Middle frontal gyrus (tissue), 1 donor: ENCODE measurements at regions not wholly inside any gene's neighbourhood (a gene's known extent, or its start where the extent isn't known, plus 50 kb on each side); places are given as distances from the start of the nearest gene placed in this dataset.
"Not testable (repeated sequence)": the region's sequence is repeated elsewhere in the genome, so short reads cannot be mapped to it uniquely, and the experiment has no call there.

Experiments
- DNase-seq: peaks from one replicate; pipeline ENCODE4 v3.0.0-alpha.2; 2015; ENCODE audit warnings: low spot score; ENCODE audit errors: extremely low spot score

DNA sequence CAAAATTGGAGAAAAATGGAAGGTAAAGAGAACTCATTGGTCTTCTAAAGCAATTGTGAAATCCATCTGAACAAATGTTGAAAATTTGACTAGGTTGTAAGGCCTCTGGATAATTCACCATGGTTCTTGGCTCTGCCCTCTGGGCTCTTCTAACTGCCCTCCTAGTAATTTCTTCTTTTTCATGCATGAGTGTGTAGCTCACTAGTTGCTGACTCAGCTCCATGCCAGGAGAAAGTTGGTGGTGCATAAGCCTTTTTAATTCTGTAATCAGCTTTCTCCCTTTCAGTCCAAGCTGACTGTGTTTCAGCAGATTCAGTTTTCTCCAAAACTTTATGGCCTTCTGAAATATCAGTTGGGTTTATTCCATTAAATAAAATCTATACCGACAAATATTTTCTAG is 877.8 kb upstream of the ATXN7L3B start:
- DNase-seq: no peak

DNA sequence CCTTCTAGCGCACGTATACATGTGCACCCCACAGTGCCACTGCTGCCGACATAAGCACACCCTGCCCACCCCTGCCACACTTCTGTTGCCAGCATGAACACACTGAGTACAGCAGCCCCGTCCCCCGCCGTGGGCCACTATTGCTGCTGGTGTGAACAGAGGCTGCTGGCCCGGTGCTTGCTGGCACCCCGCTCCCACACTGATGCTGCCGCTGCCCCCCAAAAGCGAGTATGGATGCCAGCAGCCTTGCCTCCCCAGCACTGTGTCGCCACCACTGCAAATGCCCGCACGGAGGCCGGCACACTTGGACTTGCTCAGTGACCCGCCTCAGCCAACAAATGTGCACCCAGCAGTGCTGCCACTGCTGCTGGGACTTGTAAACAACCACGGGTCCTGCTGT is 872.4 kb upstream of the ATXN7L3B start:
- DNase-seq: no peak

DNA sequence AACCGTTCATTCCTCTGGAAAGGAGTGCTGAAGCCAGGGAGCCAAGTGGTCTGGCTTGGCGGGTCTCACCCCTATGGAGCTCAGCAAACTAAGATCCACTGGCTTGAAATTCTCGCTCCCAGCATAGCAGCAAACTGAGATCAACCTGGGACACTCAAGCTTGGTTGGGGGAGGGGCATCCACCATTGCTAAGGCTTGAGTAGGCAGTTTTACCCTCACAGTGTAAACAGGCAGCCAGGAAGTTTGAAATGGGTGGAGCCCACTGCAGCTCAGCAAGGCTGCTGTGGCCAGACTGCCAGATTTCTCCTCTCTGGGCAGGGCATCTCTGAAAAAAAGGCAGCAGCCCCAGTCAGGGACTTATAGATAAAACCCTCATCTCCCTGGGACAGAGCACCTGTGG is 866.1 kb upstream of the ATXN7L3B start:
- not testable (repeated sequence) for DNase-seq

DNA sequence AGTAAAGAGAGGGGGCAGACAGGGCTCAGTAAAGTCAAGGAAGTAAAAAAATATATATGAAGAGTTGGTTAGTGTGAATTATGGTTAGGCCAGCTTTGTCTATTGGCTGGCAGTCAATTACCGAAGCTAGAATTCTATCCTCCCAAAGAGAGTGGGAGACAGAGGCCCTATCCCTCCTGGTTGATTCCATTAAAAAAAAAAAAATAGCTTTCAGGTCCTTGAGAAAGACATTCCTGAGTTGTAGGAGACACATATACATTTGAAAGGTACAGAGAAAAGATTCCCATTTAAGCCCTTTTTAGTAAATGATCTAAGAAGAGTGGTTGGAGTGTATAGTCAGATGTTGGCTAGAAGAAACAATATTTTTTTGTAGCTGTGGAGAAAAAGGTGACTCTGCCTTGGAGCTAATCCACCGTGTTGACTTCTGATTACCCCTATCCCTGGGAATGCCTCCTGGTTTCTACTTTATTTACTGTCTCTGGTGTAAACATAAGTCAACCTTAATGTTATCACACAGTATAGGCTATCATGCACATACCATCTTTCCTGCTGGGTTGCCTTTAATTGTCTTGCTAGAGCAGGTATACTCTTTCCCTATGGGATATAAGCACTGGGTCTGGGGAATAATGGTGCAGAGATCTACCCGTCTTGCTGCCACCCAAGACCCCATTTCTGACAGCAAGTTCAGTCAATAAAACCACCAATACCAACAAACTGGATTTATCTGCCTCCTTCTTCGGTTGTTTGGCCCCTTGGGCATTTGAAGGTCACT is 859.9 kb upstream of the ATXN7L3B start:
- no peak for DNase-seq

DNA sequence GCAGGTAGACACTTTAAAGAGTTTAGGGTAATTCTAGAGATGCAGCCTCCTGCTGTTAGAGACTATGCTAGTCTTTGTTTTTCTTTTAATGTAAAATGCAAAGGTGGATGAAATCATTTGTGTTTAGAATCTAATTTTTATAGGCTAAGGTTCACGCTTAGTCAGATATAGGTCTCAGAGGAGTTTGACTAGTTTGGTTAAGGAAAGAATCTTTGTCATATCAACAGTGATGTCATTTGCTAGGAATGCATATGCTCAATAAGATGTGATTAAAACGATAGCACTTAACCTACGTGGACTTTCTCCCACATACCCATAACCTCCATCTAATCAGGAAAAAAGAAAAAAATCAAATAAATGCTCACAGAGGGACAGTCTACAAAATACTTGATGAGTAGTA is 859.3 kb upstream of the ATXN7L3B start:
- no peak for DNase-seq

DNA sequence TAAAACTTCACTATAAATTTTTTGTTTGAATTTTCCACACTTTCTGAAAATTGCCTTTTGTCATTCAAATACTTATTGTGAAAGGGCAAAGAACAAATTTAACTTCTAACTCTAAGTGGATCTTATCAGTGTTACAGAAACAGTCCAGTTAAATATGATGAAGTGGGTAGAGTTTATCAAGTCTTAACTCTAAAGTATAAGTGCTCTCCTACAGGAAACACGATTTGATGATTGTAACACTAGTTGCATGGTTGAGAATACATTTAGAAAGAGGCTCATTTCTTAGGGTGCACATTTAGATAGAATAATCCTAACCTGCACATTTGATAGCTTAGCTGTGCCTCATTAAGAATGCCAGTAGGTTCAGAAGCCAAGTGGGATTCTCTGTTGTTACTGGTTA is 838.3 kb upstream of the ATXN7L3B start:
- no peak for DNase-seq

DNA sequence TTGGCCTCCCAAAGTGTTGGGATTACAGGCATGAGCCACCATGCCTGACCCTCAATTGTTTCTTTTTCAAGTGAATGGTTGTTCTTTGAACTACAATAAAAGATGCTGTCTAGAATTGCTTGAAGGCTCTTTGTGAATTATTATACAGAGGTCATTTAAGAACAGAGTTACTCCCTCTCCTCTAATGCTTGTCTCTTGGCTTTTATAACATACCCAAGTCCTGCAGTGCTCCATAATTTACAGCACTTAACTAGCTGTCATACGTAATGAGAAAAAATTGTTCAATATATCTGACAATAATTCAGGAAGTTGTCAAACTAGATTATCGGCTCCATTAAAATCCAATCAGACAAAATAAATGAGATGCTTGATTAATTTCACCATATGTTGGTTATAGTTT is 823.0 kb upstream of the ATXN7L3B start:
- no peak for DNase-seq

DNA sequence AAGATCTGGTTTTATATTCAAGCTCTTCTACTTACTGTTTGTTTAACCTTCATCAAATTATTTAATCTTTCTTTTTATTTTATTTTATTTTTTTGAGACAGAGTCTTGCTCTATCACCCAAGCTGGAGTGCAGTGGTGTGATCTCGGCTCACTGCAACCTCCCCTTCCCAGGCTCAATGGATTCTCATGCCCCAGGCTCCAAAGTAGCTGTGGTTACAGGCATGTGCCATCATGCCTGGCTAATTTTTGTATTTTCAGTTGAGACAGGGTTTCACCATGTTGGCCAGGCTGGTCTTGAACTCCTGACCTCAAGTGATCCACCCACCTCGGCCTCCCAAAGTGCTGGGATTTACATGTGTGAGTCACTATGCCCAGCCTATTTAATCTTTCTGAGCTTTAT is 821.5 kb upstream of the ATXN7L3B start:
- not testable (repeated sequence) for DNase-seq

DNA sequence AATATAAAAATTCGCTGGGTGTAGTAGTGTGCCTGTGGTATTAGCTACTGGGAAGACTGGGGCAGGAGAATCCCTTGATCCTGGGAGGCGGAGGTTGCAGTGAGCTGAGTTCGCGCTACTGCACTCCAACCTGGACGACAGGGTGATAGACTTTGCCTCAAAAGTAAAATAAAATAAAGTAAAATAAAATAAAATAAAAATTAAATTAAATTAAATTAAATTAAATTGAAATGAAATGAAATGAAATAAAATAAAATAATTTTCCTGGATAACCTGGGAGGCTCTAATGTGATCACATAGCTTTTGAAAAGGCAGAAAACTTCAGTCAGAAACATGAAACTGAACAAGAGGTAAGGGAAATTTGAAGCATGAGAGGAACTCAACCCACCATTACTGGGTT is 818.4 kb upstream of the ATXN7L3B start:
- no peak for DNase-seq

DNA sequence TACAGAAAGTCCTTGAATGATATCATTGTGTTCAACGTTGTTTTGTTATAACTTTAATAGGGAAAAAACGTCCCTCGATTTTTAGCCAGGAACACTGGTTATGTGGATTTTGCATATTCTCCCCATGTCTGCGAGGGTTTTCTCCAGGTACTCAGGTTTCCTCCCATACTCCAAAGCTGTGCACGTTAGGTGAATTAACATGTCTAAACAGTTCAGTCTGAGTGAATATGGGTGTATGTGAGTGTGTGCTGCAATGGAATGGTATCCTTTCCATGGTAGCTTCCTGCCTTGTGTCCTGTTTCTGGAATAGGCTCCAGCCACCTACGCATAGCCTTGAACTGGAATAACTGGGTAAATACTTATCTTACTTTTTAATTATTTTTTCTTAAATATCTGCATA is 810.8 kb upstream of the ATXN7L3B start:
- DNase-seq: no peak

DNA sequence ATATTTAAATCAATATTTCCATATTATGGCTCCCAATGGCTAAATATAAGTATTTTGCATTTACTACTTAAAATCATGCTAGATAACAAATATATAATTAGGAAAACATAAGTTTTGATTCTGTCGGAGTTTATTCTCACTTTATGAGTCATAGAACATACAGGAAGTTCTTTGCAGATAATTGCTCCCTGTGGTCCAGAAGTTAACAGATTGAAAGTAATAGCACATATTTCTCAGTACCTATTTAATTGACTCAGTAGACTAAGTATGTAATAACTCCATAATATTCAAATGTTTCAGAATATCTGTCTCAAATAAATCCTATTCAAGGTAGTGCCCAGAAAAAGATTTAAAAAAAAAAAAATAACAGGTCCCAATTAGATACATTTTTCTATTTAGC is 806.0 kb upstream of the ATXN7L3B start:
- DNase-seq: no peak

DNA sequence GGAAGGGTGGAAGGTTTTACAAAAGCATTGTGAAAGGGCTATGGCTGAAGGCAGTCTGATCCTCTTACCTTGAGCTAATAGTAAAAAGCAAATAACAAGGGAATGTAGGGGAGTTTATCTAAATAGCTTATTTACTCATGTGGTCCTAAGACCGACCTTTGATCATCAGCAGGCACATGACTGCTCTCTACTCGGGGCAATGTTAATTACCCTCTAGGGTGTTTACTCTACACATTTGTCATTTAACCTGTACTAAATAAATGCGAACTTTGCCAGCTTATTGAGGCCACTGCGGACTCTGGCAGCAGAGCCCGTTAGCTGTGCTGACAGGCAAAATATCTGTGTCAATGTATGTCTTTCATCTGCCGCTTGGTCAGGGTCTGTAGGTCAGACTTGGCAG is 768.3 kb upstream of the ATXN7L3B start:
- no peak for DNase-seq

DNA sequence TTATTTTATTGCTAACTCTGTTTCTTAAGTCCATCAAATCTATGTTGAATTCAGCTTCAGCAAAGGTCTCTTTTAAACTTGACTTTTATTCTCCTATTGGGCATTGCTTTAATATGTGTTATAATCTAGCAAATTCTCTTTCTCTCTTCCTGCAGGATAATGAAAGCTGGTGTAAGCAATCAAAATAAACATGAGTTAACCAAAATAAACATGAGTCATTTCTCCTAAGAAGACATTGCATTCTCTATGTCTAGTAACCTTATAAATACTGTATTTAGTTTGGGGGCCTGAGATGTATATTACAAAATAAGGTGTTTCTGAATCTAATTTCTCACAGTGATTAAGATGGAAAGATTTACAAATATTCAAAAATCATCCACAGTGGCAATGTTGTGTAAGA is 739.1 kb upstream of the ATXN7L3B start:
- no peak for DNase-seq

DNA sequence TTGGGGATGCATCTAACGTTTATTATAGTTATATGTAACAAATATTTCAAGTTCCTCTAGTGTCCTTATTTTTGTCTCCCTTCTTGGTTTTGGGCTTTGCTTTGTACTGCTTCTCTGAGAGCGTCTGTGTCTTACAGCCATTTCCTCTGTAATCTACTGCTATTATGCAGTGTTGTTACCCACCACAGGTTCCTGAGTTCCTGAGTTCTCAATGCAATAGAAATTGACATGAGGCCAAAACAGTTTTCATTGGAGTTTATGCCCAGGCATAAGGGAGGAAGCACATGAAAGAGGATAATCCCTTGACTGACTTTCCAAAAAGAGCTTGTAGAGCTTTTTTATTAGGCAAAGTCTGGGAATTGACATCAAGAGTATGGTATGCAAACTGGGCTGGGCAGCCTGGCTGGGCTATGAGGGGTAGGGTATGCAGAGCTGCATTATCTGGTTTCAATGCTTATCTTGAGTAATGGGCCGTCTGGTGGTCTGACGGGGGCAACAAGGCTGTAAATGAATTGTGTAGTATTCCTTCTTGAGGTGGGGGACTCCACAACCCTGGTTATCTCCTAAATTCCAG is 722.5 kb upstream of the ATXN7L3B start:
- DNase-seq: no peak

DNA sequence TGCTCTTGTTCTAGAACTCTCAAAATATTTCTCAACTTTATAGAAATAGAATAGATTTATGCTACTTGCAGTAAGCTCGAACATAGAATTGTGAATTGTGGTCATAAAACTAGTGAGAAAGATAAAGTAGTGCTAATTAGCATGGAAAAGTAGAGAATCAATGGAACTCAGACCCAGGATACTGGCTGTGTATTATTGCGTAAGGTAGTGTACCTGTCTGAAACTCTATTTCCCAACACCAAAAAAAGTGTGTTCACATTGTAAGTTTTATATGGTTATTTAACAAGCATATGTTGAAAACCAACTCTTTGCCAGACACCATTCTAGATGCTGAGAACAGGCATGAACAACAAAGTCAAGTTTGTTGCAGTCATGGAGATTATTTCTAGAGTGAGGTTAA is 720.5 kb upstream of the ATXN7L3B start:
- no peak for DNase-seq

DNA sequence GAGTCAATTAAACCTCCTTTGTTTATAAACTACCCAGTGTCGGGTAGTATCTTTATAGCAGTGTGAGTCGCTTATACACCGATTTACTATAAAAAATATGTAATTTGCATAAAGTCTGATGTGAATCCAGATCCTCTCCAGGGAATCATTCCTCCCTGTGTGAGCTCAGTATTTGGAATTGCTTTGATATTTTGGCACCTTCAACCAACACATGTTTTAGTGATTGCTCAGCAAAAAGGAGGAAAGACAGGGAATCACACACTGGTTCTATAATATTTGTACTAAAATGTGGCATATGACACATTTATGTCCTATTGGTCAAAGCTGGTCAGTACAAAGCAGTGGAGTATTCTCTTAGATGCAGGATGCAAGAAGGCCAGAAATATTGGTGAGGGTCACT is 703.9 kb upstream of the ATXN7L3B start:
- no peak for DNase-seq

DNA sequence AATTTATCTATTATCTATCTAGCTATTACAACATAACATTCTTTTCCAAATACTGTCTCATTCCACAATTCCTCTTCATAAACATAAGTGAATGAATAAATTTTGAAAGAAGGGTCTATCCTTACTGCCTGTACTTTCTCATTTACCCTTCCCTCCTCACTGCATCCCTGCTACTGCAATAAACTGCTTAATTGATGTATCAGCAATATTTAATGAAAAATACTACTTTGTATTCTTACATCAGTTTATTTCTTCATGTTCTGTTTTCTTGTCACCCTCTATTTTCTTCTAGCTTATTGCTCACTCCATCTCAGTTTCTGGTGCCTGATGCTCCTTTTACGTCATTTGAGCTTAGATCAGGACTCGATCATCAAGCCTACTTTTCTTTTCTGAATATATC is 695.7 kb upstream of the ATXN7L3B start:
- no peak for DNase-seq

DNA sequence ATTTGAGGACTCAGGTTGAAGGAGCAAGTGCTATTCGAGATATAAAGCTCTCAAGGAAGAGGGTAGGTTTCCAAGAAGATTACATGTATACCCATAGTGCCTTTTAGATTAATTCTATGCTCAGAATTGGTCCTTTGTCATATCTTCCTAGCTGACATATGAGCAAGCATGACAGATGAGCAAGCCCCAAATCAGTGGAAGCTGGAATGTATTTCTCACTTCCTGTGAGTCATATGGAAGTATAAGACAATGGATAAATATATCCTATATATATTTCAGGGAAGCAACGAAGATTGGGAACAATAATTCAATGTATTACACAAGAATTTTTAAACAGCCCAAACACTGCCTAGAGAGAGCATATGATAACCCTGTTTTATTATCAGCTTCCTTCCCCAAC is 674.1 kb upstream of the ATXN7L3B start:
- DNase-seq: no peak

DNA sequence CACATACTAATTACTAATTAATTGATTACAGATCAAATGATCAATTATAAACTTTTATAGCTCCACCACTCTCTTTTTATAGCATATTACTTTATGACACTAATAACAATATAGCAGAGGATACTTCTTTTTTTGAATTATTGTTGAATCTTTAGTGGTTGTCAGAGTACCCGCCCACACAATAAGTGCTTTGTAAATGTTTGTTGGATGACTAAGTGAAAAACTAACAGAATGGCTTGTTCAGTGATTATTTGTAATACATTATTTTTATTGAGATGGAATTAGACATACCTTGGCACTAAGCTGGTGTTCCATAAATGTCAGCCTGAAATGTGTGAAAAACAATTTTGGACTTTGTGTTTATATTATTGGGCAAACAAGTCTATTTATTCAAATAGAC is 670.5 kb upstream of the ATXN7L3B start:
- no peak for DNase-seq

DNA sequence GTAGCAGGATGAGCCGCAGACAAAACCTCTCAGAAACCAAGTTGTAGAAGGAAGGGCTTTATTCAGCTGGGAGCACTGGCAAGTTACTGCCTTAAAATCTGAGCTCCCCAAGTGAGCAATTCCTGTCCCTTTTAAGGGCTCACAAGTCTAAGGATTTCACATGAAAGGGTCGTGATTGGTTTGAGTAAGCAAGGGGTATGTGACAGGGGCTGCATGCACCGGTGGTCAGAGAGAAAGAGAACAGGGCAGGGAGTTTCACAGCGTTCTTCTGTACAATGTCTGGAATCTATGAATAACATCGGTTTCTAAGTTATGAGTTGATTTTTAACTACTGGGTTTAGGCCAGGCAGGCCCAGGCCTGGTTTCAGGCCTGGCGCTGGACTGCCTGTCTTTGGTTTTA is 660.3 kb upstream of the ATXN7L3B start:
- not testable (repeated sequence) for DNase-seq

DNA sequence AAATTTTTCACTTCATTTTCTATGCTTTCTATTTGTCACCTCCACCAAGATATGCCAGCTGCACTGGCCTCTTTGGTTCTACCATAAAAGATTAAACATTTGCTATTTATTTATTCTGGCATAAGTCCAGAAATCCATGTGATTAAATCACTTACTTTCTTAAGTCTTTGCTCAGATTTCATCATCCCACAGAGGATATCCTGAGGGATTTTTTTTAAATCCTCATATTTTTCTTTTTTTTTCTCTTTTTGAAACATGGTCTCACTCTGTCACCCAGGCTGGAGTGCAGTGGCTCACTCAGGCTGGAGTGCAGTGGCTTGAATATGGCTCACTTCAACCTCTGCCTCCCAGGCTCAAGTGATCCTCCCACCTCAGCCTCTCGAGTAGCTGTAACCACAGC is 645.4 kb upstream of the ATXN7L3B start:
- no peak for DNase-seq

DNA sequence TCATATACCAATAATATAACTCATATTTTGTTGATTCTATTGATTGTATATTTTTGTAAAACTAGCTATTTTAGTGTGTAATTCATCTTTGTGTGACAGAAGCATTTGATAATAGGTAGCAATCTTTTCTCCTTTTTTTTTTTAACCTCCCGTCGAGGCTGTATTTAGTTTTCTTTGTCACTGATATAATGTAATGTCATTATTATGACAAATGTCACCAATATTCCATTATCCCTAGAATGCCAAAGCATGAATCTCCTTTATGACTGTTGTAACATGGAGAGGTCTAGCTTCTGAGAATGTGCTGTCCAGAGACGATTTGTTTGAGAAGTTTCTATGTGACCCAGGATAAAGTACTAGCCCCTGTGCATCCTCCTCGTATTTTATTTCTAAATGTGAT is 639.0 kb upstream of the ATXN7L3B start:
- DNase-seq: no peak

DNA sequence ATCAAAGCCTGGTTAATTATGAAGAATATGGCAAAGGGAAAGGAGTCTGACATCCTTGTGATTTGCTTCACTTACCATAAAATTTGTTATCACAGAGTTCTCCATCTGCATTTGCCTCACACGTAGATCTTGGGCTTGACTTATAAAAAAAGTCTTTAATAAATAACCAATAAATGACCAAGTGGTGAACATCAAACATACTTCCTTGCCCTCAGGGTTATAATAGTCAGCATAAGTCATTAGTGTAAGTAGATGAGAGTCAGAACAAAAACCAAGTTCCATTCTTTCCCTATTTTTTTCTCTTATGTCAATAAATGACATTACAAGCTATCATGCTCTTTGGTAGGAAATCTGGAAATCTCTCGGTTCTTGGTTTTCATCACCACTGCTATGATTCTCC is 635.4 kb upstream of the ATXN7L3B start:
- DNase-seq: no peak
